Fibroblast of lung (primary cell): ENCODE measurements at regions not wholly inside any gene's neighbourhood (a gene's known extent, or its start where the extent isn't known, plus 50 kb on each side); places are given as distances from the start of the nearest gene placed in this dataset.

Experiments
- CTCF ChIP-seq, 2 donors: IDR thresholded peaks in 1 of 2; conservative IDR thresholded peaks in 1 of 2; 1 replicate in 1 of 2; 2 replicates in 1 of 2; pipeline ENCODE4 v1.5.1; 2011 to 2012; ENCODE audit warnings: low read length in 2 of 2, control low read depth in 1 of 2, inconsistent platforms in 1 of 2, low read depth in 1 of 2, mild to moderate bottlenecking in 1 of 2
- EZH2 ChIP-seq: IDR thresholded peaks from 2 replicates; pipeline ENCODE4 v1.5.1; 2012; ENCODE audit warnings: low read length, control low read depth, mild to moderate bottlenecking; ENCODE audit errors: missing control alignments

- TF ChIP-seq CTCF (conservative IDR thresholded peaks at IDR 0.05 in 1 of 2, IDR thresholded peaks at IDR 0.05 in 1 of 2; ENCODE audit: low read depth in 1 of 2, low read length in 2 of 2) (no peak), EZH2 (no peak)
Observed at GRCh38 chr22:48302657-48303368, 1524.9 kb downstream of the BRD1 start.
